SK-N-SH (cell line): ENCODE measurements at regions not wholly inside any gene's neighbourhood (a gene's known extent, or its start where the extent isn't known, plus 50 kb on each side); places are given as distances from the start of the nearest gene placed in this dataset.

Source experiments
- CHD2 ChIP-seq: fragments of 150-350 bp; IDR thresholded peaks from 2 replicates; pipeline ENCODE4 v1.6.1; 2018; ENCODE audit warnings: low read length; ENCODE audit not compliant: partially characterized antibody
- CTCF ChIP-seq: fragments of 200-600 bp; sonication (generic); IDR thresholded peaks from 2 replicates; pipeline ENCODE4 v1.6.1; 2017; ENCODE audit warnings: antibody characterized with exemption, mild to moderate bottlenecking, moderate library complexity
- EP300 ChIP-seq, 2 experiments: IDR thresholded peaks; 2 replicates each; pipeline versions ENCODE4 v1.4.0 to v1.6.1; 2012; ENCODE audit warnings: borderline replicate concordance in 1 of 2, low read depth in 1 of 2, low read length in 1 of 2
- EZH2phosphoT487 ChIP-seq: fragments of 200-600 bp; sonication (generic); IDR thresholded peaks from 2 replicates; pipeline ENCODE4 v1.6.1; 2017; ENCODE audit warnings: low read depth, mixed run types, mild to moderate bottlenecking, antibody characterized with exemption, moderate library complexity, borderline replicate concordance
- GATA2 ChIP-seq: sonication (generic); formaldehyde crosslinking; IDR thresholded peaks from 2 replicates; pipeline ENCODE4 v1.5.0; 2020; ENCODE audit warnings: mild to moderate bottlenecking, missing genetic modification reagents
- MAX ChIP-seq: IDR thresholded peaks from 2 replicates; pipeline ENCODE4 v1.4.0; 2012; ENCODE audit warnings: low read depth
- POLR2AphosphoS5 ChIP-seq: IDR thresholded peaks from 2 replicates; pipeline ENCODE4 v1.6.1; 2012; ENCODE audit warnings: low read depth, low read length
- RFX5 ChIP-seq: IDR thresholded peaks from 2 replicates; pipeline ENCODE4 v1.6.1; 2012; ENCODE audit warnings: mild to moderate bottlenecking, improper control_type of control experiment, low read length
- RXRA ChIP-seq: IDR thresholded peaks from 2 replicates; pipeline ENCODE4 v1.4.0; 2012; ENCODE audit warnings: low read depth, mild to moderate bottlenecking, borderline replicate concordance
- SMC3 ChIP-seq: IDR thresholded peaks from 2 replicates; pipeline ENCODE4 v1.6.1; 2012; ENCODE audit warnings: low read depth, low read length, improper control_type of control experiment
- USF2 ChIP-seq: fragments of 150-350 bp; IDR thresholded peaks from 2 replicates; pipeline ENCODE4 v1.6.1; 2017; ENCODE audit warnings: antibody characterized with exemption, low read length, low read depth, borderline replicate concordance

- no peak for TF ChIP-seq POLR2AphosphoS5
- no peak for TF ChIP-seq CTCF
- TF ChIP-seq MAX, result no peak
- no peak for TF ChIP-seq EZH2phosphoT487
- no peak for TF ChIP-seq GATA2
- no peak for TF ChIP-seq RFX5
- TF ChIP-seq USF2, result no peak
- no peak for TF ChIP-seq CHD2
- no peak for TF ChIP-seq RXRA
- TF ChIP-seq EP300 (IDR thresholded peaks at IDR 0.05; ENCODE audit: borderline replicate concordance in 1 of 2, low read depth in 1 of 2, low read length in 1 of 2), result no peak
- no peak for TF ChIP-seq SMC3
Observed at GRCh38 chr18:68456985-68457384, 257.9 kb downstream of the TMX3 start.
